Right renal cortex interstitium (tissue), 3 donors: ENCODE measurements at regions not wholly inside any gene's neighbourhood (a gene's known extent, or its start where the extent isn't known, plus 50 kb on each side); places are given as distances from the start of the nearest gene placed in this dataset.

ENCODE experiments used
- DNase-seq, 3 donors: peaks; one replicate each; pipeline ENCODE4 v3.0.0-alpha.2; 2013; ENCODE audit warnings: low read depth in 3 of 3, low spot score in 2 of 3

- peak in 1 of 3 donors; percentile 32 for DNase-seq
Observed at GRCh38 chr14:45728434-45729225, 475.6 kb upstream of the MIS18BP1 start.

- DNase-seq, result no peak
Observed at GRCh38 chr14:45727133-45727532, 474.1 kb upstream of the MIS18BP1 start.

GRCh38 chr14:45721472-45721871, 468.5 kb upstream of the MIS18BP1 start:
- DNase-seq, result no peak

- peak; percentile 40 to 61 (median 44) for DNase-seq
Observed at GRCh38 chr14:45716572-45716971, 463.6 kb upstream of the MIS18BP1 start.

GRCh38 chr14:45715946-45716345, 462.9 kb upstream of the MIS18BP1 start:
- no peak for DNase-seq

GRCh38 chr14:45709541-45709940, 456.5 kb upstream of the MIS18BP1 start:
- no peak for DNase-seq

- no peak for DNase-seq
Observed at GRCh38 chr14:45705940-45706534, 453.0 kb upstream of the MIS18BP1 start.

GRCh38 chr14:45699471-45699870, 446.5 kb upstream of the MIS18BP1 start:
- no peak for DNase-seq

GRCh38 chr14:45698462-45699134, 445.6 kb upstream of the MIS18BP1 start:
- DNase-seq, result peak in 2 of 3 donors; percentile 18 to 35

GRCh38 chr14:45686771-45687170, 433.8 kb upstream of the MIS18BP1 start:
- DNase-seq, result no peak

GRCh38 chr14:45680531-45680930, 427.5 kb upstream of the MIS18BP1 start:
- no peak for DNase-seq

- DNase-seq, result no peak
Observed at GRCh38 chr14:45679853-45680252, 426.9 kb upstream of the MIS18BP1 start.

GRCh38 chr14:45678163-45678562, 425.2 kb upstream of the MIS18BP1 start:
- no peak for DNase-seq

- DNase-seq, result no peak
Observed at GRCh38 chr14:45673420-45673819, 420.4 kb upstream of the MIS18BP1 start.

GRCh38 chr14:45664668-45665356, 411.8 kb upstream of the MIS18BP1 start:
- no peak for DNase-seq

GRCh38 chr14:45658917-45659299, 405.9 kb upstream of the MIS18BP1 start:
- DNase-seq, result no peak

- no peak for DNase-seq
Observed at GRCh38 chr14:45658226-45658916, 405.4 kb upstream of the MIS18BP1 start.

GRCh38 chr14:45651890-45652289, 398.9 kb upstream of the MIS18BP1 start:
- no peak for DNase-seq

GRCh38 chr14:45650754-45651153, 397.8 kb upstream of the MIS18BP1 start:
- DNase-seq, result no peak

GRCh38 chr14:45649051-45649450, 396.0 kb upstream of the MIS18BP1 start:
- no peak for DNase-seq

- no peak for DNase-seq
Observed at GRCh38 chr14:45641541-45641940, 388.5 kb upstream of the MIS18BP1 start.
